Calu3 (cell line): ENCODE measurements at regions not wholly inside any gene's neighbourhood (a gene's known extent, or its start where the extent isn't known, plus 50 kb on each side); places are given as distances from the start of the nearest gene placed in this dataset.

ENCODE experiments used
- BruUV-seq: library from RNA; stranded (reverse); fragments of 400-500 nt; replicated peaks from 2 replicates; lab custom pipeline; 2021; lab: Mats Ljungman, UMichigan
- CTCF ChIA-PET: fragments of 300-600 bp; sonication (Branson Sonifier 250); formaldehyde crosslinking; loops from one replicate; lab custom pipeline; 2022; ENCODE audit warnings: antibody characterized with exemption; lab: Charles Lee
- DNase-seq: peaks from one replicate; pipeline ENCODE4 v3.0.0; 2022
- H3K27ac Mint-ChIP-seq: one replicate; pipeline ENCODE4 v1.8.0; 2022; ENCODE audit warnings: mixed read lengths; ENCODE audit not compliant: unreplicated experiment
- H3K27me3 Mint-ChIP-seq: one replicate; pipeline ENCODE4 v1.8.0; 2022; ENCODE audit warnings: mixed read lengths; ENCODE audit not compliant: unreplicated experiment
- H3K36me3 Mint-ChIP-seq: one replicate; pipeline ENCODE4 v1.8.0; 2022; ENCODE audit warnings: mild to moderate bottlenecking, moderate library complexity, mixed read lengths; ENCODE audit not compliant: insufficient read depth, unreplicated experiment
- H3K4me1 Mint-ChIP-seq: one replicate; pipeline ENCODE4 v1.8.0; 2022; ENCODE audit warnings: mild to moderate bottlenecking, low read depth, mixed read lengths; ENCODE audit not compliant: unreplicated experiment
- H3K4me3 Mint-ChIP-seq: one replicate; pipeline ENCODE4 v1.8.0; 2022; ENCODE audit warnings: mild to moderate bottlenecking, low read depth, moderate library complexity, mixed read lengths; ENCODE audit not compliant: unreplicated experiment
- H3K9me3 Mint-ChIP-seq: one replicate; pipeline ENCODE4 v1.8.0; 2022; ENCODE audit warnings: low read depth, mixed read lengths; ENCODE audit not compliant: unreplicated experiment
- intact Hi-C: fragments of 100-400 bp; cut with micrococcal nuclease; formaldehyde crosslinking; loops from one replicate; pipeline ENCODE4 v1.10.0; 2022; ENCODE audit not compliant: unreplicated experiment
- TF ChIP-seq, protein P1 (sequence below): fragments of 200-600 bp; IDR thresholded peaks from one replicate; pipeline ENCODE4 v1.8.0; 2022; ENCODE audit warnings: antibody characterized with exemption; ENCODE audit not compliant: unreplicated experiment

DNA sequence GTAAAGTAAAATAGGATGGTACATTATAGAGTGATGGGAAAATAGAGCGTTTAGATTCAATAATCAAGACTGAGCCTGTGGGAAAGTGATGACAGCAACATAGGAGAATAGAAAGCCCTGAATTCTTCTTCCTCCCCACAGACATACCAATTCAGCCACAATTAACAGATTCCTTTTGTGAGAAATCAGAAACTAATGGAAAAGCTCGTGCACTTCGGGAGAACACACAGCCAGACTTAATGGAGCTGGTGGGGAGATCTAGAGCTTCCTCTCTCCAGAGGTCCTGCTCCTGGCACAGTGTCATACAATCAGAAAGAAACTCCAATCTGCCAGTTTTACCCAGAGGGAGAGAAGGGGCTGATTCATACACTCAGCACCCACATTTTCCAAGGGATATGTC is 676.3 kb upstream of the BOD1L1 start:
- no peak overlapping the region for H3K27ac Mint-ChIP-seq
- H3K36me3 Mint-ChIP-seq = no peaks in the 10 kb centered on the region
- no peaks in the 10 kb centered on the region for H3K4me1 Mint-ChIP-seq
- intact Hi-C loops = no loop called here
- CTCF ChIA-PET = no interaction called here
- H3K27me3 Mint-ChIP-seq = no peaks in the 10 kb centered on the region
- TF ChIP-seq, protein P1, sequence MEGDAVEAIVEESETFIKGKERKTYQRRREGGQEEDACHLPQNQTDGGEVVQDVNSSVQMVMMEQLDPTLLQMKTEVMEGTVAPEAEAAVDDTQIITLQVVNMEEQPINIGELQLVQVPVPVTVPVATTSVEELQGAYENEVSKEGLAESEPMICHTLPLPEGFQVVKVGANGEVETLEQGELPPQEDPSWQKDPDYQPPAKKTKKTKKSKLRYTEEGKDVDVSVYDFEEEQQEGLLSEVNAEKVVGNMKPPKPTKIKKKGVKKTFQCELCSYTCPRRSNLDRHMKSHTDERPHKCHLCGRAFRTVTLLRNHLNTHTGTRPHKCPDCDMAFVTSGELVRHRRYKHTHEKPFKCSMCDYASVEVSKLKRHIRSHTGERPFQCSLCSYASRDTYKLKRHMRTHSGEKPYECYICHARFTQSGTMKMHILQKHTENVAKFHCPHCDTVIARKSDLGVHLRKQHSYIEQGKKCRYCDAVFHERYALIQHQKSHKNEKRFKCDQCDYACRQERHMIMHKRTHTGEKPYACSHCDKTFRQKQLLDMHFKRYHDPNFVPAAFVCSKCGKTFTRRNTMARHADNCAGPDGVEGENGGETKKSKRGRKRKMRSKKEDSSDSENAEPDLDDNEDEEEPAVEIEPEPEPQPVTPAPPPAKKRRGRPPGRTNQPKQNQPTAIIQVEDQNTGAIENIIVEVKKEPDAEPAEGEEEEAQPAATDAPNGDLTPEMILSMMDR = no peak
- no peaks in the 10 kb centered on the region for H3K9me3 Mint-ChIP-seq
- no TSS peak for BruUV-seq
- DNase-seq = no peak
- no peak overlapping the region for H3K4me3 Mint-ChIP-seq

GRCh38 chr4:14308229-14308651 is 680.7 kb upstream of the BOD1L1 start:
- CTCF ChIA-PET = no interaction called here
- no peak for DNase-seq
- Mint-ChIP-seq H3K9me3 (no peaks in the 10 kb centered on the region), H3K36me3 (no peaks in the 10 kb centered on the region), H3K4me1 (no peaks in the 10 kb centered on the region), H3K27ac (no peak overlapping the region), H3K27me3 (no peaks in the 10 kb centered on the region), H3K4me3 (no peak overlapping the region)
- intact Hi-C loops = no loop called here
- BruUV-seq = no TSS peak
- TF ChIP-seq, protein P1 = no peak

GRCh38 chr4:14309431-14309830 is 681.9 kb upstream of the BOD1L1 start:
- CTCF ChIA-PET = no interaction called here
- BruUV-seq = no TSS peak
- no peak overlapping the region for H3K4me3 Mint-ChIP-seq
- H3K36me3 Mint-ChIP-seq = no peaks in the 10 kb centered on the region
- no peak overlapping the region for H3K27ac Mint-ChIP-seq
- H3K4me1 Mint-ChIP-seq = no peaks in the 10 kb centered on the region
- DNase-seq = no peak
- no peaks in the 10 kb centered on the region for H3K27me3 Mint-ChIP-seq
- H3K9me3 Mint-ChIP-seq = no peaks in the 10 kb centered on the region
- TF ChIP-seq, protein P1 = no peak
- intact Hi-C loops = no loop called here

- CTCF ChIA-PET = no interaction called here
These were observed 686.2 kb upstream of the BOD1L1 start for GRCh38 chr4:14313757-14314156.

More at GRCh38 chr4:14313757-14314156, 686.2 kb upstream of the BOD1L1 start:
- H3K27me3 Mint-ChIP-seq = no peaks in the 10 kb centered on the region
- H3K4me3 Mint-ChIP-seq = no peak overlapping the region
- H3K36me3 Mint-ChIP-seq = no peaks in the 10 kb centered on the region
- no peak overlapping the region for H3K27ac Mint-ChIP-seq
- H3K9me3 Mint-ChIP-seq = no peaks in the 10 kb centered on the region
- no peaks in the 10 kb centered on the region for H3K4me1 Mint-ChIP-seq
- intact Hi-C loops = no loop called here
- BruUV-seq = no TSS peak
- no peak for DNase-seq
- TF ChIP-seq, protein P1 = no peak
